ENCODE measurements at regions not wholly inside any gene's neighbourhood (a gene's known extent, or its start where the extent isn't known, plus 50 kb on each side); places are given as distances from the start of the nearest gene placed in this dataset.

- DNase-seq (ENCODE audit: low spot score) = no peak
- in situ Hi-C loops (cut with MboI; ENCODE audit: low pct_unique_long_range_greater_than_20kb, low sequenced_read_pairs, unreplicated experiment) = no loop called here
- TF ChIP-seq, protein P1, sequence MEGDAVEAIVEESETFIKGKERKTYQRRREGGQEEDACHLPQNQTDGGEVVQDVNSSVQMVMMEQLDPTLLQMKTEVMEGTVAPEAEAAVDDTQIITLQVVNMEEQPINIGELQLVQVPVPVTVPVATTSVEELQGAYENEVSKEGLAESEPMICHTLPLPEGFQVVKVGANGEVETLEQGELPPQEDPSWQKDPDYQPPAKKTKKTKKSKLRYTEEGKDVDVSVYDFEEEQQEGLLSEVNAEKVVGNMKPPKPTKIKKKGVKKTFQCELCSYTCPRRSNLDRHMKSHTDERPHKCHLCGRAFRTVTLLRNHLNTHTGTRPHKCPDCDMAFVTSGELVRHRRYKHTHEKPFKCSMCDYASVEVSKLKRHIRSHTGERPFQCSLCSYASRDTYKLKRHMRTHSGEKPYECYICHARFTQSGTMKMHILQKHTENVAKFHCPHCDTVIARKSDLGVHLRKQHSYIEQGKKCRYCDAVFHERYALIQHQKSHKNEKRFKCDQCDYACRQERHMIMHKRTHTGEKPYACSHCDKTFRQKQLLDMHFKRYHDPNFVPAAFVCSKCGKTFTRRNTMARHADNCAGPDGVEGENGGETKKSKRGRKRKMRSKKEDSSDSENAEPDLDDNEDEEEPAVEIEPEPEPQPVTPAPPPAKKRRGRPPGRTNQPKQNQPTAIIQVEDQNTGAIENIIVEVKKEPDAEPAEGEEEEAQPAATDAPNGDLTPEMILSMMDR (IDR thresholded peaks at IDR 0.05; ENCODE audit: extremely low read depth, insufficient read depth, missing control alignments) = no peak
Observed at GRCh38 chr6:141439513-141439912, 693.2 kb upstream of the GJE1 start.

DNA sequence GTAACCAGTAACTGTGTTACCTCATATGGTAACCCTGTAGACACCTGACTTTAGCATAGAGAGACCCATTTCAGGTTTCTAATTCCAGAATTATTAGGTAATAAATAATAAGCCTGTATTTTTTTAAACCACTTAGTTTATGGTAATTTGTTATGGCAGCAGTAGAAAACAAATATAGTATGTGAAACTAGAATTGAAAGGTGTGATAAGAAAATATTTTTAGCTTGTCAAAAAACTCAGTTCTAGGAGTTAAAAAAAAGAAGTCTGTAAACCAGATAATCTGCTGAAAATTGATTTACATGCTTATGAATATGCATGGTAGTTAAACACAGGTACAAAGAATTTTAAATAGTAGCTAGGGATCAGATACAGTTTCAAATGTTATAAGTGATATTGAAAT, 695.0 kb upstream of the GJE1 start:
- in situ Hi-C loops (cut with MboI; ENCODE audit: low pct_unique_long_range_greater_than_20kb, low sequenced_read_pairs, unreplicated experiment) = no loop called here
- TF ChIP-seq, protein P1 (IDR thresholded peaks at IDR 0.05; ENCODE audit: extremely low read depth, insufficient read depth, missing control alignments) = no peak
- DNase-seq (ENCODE audit: low spot score) = no peak

DNA sequence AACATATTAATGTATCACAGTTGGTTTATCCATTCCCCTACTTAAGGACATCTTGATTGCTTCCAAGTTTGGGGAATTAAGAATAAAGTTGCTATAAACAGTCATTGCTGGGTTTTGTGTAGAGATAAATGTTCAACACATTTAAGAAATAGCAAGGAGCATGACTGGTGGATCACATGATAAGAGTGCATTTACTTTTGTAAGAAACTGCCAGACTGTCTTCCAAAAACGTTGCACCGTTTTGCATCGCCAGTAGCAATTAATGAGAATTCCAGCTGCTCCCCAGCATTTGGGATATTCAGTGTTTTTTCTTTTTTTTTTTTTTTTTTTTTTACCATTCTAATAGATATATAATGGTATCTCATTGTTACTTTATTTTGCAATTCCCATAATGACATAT, 695.7 kb upstream of the GJE1 start:
- in situ Hi-C loops (cut with MboI; ENCODE audit: low pct_unique_long_range_greater_than_20kb, low sequenced_read_pairs, unreplicated experiment) = no loop called here
- DNase-seq (ENCODE audit: low spot score) = no peak
- TF ChIP-seq, protein P1 (IDR thresholded peaks at IDR 0.05; ENCODE audit: extremely low read depth, insufficient read depth, missing control alignments) = no peak

- no peak for DNase-seq (ENCODE audit: low spot score)
- in situ Hi-C loops (cut with MboI; ENCODE audit: low pct_unique_long_range_greater_than_20kb, low sequenced_read_pairs, unreplicated experiment) = no loop called here
- TF ChIP-seq, protein P1 (IDR thresholded peaks at IDR 0.05; ENCODE audit: extremely low read depth, insufficient read depth, missing control alignments) = no peak
Observed at GRCh38 chr6:141426400-141426980, 706.2 kb upstream of the GJE1 start.

- TF ChIP-seq, protein P1 (IDR thresholded peaks at IDR 0.05; ENCODE audit: extremely low read depth, insufficient read depth, missing control alignments) = no peak
- in situ Hi-C loops (cut with MboI; ENCODE audit: low pct_unique_long_range_greater_than_20kb, low sequenced_read_pairs, unreplicated experiment) = no loop called here
- no peak for DNase-seq (ENCODE audit: low spot score)
Observed at GRCh38 chr6:141421378-141421777, 711.3 kb upstream of the GJE1 start.

DNA sequence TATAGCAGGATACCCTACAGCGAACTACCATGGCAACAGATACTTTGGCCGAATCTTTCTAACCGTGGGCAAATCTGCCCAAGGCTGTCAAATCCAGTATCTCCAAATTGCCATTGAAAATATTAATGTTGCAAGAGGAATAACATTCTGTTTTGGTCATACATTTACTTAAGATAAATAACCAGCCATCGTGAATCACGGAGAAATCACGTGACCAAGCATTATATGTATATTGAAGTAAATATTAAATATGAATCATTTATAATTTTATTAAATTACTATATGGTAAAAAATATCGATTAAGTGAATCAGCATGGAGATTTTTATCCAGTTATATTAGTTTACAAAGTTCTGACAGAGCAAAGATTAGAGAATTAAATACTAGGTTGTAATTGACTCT, 714.6 kb upstream of the GJE1 start:
- DNase-seq (ENCODE audit: low spot score) = no peak
- in situ Hi-C loops (cut with MboI; ENCODE audit: low pct_unique_long_range_greater_than_20kb, low sequenced_read_pairs, unreplicated experiment) = no loop called here
- TF ChIP-seq, protein P1 (IDR thresholded peaks at IDR 0.05; ENCODE audit: extremely low read depth, insufficient read depth, missing control alignments) = no peak

DNA sequence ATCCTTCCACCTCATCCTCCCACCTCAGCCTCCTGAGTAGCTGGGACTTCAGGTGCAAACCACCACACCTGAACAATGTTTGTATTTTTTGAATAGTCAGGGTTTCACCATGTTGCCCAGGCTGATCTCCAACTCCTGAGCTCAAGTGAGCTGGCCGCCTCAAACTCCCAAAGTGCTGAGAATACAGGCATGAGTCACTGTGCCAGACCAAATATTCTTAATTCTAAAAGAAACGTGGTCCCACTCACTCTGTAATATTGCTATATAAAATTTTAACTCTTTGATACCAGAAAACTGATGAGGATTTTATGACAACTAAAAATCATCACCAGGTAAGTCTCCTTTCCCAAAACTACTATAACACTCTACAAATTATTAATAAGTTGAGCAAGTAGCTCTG, 716.8 kb upstream of the GJE1 start:
- in situ Hi-C loops (cut with MboI; ENCODE audit: low pct_unique_long_range_greater_than_20kb, low sequenced_read_pairs, unreplicated experiment) = no loop called here
- TF ChIP-seq, protein P1 (IDR thresholded peaks at IDR 0.05; ENCODE audit: extremely low read depth, insufficient read depth, missing control alignments) = no peak

More for the DNA sequence above, 716.8 kb upstream of the GJE1 start:
- DNase-seq (ENCODE audit: low spot score) = no peak
